MG63 (cell line): ENCODE measurements at regions not wholly inside any gene's neighbourhood (a gene's known extent, or its start where the extent isn't known, plus 50 kb on each side); places are given as distances from the start of the nearest gene placed in this dataset.

Experiments used
- DNase-seq: peaks from one replicate; pipeline ENCODE4 v3.0.0-alpha.2; 2020
- H3K27me3 ChIP-seq: fragments of 250-450 bp; sonication (Bioruptor Pico); 2 replicates; pipeline ENCODE4 v1.5.1; 2020; ENCODE audit warnings: mild to moderate bottlenecking, moderate library complexity
- H3K36me3 ChIP-seq: fragments of 250-450 bp; sonication (Bioruptor Pico); 2 replicates; pipeline ENCODE4 v1.5.1; 2020; ENCODE audit warnings: mild to moderate bottlenecking, moderate library complexity
- H3K4me3 ChIP-seq: fragments of 250-450 bp; sonication (Bioruptor Pico); 2 replicates; pipeline ENCODE4 v1.5.1; 2020; ENCODE audit warnings: mild to moderate bottlenecking, moderate library complexity
- H3K9me3 ChIP-seq: fragments of 250-450 bp; sonication (Bioruptor Pico); 2 replicates; pipeline ENCODE4 v1.5.1; 2020; ENCODE audit warnings: mild to moderate bottlenecking, moderate library complexity

DNA sequence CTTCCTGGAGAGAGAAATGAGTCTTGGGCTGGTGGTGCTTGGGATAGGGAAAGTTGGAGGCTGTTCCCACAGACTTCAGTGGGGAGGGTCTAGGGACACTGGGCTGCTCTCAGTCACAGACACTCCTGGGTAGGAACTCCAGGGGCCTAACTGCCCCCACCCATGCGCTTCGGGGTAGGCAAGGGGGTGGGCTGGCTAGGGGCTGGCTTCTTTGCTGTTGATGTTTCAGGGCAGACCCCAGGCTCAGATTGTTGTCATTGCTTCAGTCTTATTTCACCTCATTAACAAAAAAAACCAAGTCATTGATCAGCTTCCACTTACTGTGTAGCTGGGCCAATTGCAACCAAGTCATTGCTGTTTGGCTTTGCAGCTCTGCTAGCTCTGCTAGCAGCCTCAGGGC lies 160.1 kb upstream of the CSF3R start:
- H3K9me3 ChIP-seq = no peaks in the 10 kb centered on the region
- H3K27me3 ChIP-seq = peaks cover 2% of the 10 kb centered on the region; the same call in 1 of the 2 replicates
- H3K4me3 ChIP-seq = no peak overlapping the region
- H3K36me3 ChIP-seq = no peaks in the 10 kb centered on the region
- no peak for DNase-seq

DNA sequence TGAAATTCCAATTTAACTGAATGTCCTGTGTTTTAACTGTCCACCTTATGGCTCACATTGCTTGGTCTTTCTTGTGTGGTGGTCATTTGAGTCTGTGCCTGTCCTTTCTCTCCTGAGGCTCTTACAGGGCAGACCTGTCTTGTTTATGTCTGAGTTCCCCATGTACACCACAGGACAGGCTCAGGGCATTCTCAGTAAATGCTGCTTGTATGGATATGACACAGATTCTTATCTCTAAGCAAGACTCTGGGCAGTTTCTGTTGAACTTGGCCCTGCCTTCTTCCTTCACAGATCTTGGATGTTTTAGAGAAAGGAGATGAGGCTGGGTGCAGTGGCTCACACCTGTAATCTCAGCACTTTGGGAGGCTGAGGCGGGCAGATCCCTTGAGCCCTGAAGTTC lies 159.1 kb upstream of the CSF3R start:
- Histone ChIP-seq H3K27me3 (peaks cover 2% of the 10 kb centered on the region; the same call in 1 of the 2 replicates), H3K36me3 (no peaks in the 10 kb centered on the region), H3K9me3 (no peaks in the 10 kb centered on the region), H3K4me3 (no peak overlapping the region)
- DNase-seq = no peak

DNA sequence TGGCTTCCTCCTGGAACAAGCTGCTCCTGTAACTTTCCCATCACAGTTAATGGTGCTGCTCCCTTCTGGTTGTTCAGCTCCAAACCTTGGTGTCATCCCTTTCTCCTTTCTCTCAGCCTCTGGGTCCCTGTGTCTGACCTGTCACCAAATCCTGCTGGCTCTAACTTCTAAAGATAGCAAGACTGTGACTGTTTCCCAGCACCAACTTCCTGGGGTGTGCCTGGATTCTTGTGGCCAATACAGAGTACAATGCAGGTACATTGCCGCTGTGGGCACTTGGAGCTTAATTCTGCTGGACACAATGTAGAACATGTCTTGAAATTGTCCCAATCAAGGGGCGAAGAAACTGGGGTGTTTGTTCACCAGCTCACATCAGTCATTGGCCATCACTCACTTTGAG lies 156.7 kb upstream of the CSF3R start:
- H3K4me3 ChIP-seq = no peak overlapping the region
- no peaks in the 10 kb centered on the region for H3K9me3 ChIP-seq
- no peak for DNase-seq
- H3K27me3 ChIP-seq = no peaks in the 10 kb centered on the region
- no peaks in the 10 kb centered on the region for H3K36me3 ChIP-seq

DNA sequence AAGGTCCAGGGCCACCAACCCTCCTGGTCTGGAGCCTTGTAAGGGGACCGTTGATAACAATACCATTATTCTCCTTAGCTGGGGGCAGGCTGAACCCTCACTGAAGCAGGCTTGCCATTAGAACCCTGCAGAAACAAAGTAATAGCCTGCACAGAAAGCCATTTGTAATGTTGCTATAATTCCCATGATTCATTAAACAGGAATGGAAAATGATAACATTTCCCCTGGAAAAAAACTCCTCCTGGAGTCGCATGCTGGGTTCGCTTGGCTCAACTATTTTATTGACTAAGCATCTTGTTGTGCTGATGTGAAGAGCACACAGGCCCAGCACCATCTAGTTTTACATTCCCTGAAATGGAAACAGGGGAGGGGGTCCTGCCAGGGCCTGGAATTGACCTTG lies 155.6 kb upstream of the CSF3R start:
- Histone ChIP-seq H3K4me3 (no peak overlapping the region), H3K36me3 (no peaks in the 10 kb centered on the region), H3K9me3 (no peaks in the 10 kb centered on the region), H3K27me3 (no peaks in the 10 kb centered on the region)
- DNase-seq = no peak

DNA sequence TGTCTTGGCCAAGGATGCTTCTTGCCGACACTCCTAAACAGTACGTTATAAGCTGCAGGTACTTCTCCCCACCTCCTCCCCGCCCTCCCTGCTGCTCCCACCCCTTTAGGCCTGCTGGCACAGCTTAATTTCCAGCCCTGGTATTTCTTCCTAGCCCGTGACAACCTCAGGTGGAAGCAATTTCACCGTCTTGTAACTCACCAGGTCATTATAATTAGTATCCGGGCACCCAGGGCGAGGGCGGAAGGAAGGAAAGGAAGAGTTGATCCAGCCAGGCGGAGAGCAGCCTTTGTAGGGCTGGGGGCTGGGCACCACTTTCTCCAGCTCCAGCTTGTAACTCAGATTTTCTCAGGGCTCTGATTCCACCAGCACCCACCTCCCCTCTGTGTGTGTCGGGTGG lies 153.5 kb upstream of the CSF3R start:
- Histone ChIP-seq H3K27me3 (no peaks in the 10 kb centered on the region; the same call in 1 of the 2 replicates), H3K4me3 (no peak overlapping the region), H3K9me3 (no peaks in the 10 kb centered on the region), H3K36me3 (no peaks in the 10 kb centered on the region)
- DNase-seq = no peak

DNA sequence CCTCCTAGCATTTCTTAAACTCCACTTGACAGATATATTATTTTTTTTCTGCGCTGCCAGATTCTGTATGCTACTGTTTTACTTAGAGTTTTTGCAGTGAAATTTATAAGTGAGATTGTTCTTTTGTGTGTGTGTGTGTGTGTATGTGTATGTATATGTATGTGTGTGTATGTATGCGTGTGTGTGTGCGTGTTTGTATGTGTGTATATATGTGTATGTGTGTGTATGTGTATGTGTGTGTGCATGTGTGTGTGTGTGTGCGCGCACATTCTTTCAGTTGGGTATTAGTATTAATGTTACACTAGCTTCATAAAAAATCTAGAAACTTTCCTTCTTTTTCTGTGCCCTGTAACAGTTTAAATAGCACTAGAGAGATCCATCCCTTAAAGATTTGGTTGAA lies 152.6 kb upstream of the CSF3R start:
- Histone ChIP-seq H3K9me3 (no peaks in the 10 kb centered on the region), H3K36me3 (no peaks in the 10 kb centered on the region), H3K27me3 (no peaks in the 10 kb centered on the region; the same call in 1 of the 2 replicates), H3K4me3 (no peak overlapping the region)
- DNase-seq = no peak

DNA sequence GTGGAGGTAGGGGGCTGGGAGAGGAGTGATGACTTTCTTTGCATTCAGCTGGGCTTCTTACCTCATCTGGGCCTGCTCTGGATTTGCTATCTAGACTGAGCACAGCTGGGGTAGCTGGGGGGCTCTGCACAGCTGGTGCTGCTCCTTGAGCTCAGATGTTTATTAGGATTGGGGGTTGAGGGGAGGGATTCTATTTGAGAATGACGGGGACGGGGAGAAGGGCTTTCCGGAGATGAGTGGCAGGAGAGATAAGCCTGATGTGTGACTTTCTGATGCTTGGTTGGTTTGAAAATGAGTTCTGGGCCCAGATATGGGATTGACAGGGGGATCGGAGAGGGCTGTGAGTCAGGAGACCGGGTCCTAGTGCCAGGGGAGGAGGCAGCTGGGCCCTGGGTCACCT lies 146.1 kb upstream of the CSF3R start:
- H3K9me3 ChIP-seq = no peaks in the 10 kb centered on the region
- DNase-seq = no peak
- no peaks in the 10 kb centered on the region for H3K36me3 ChIP-seq
- no peak overlapping the region for H3K4me3 ChIP-seq
- no peaks in the 10 kb centered on the region; the same call in 1 of the 2 replicates for H3K27me3 ChIP-seq

DNA sequence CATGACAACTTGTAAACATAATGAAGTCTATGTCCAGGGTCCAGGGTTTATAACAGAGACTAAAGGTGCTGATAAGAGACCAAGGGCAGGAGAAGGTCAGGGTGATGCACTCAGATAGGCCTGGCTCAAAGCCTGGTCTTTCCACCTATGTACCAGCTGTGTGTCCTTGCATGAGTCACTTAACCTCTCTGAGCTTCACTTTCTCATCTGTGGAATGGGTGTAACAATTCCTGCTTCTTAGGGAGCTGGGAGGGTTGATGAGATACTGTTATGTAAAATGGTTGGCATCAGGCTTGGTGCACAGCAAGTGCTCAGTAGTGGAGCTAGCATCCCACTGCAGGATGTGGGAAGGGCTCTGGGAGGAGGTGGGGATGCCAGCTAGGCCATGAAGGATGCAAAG lies 143.7 kb upstream of the CSF3R start:
- no peak for DNase-seq
- no peaks in the 10 kb centered on the region for H3K9me3 ChIP-seq
- no peak overlapping the region for H3K4me3 ChIP-seq
- no peaks in the 10 kb centered on the region for H3K36me3 ChIP-seq
- H3K27me3 ChIP-seq = no peaks in the 10 kb centered on the region

DNA sequence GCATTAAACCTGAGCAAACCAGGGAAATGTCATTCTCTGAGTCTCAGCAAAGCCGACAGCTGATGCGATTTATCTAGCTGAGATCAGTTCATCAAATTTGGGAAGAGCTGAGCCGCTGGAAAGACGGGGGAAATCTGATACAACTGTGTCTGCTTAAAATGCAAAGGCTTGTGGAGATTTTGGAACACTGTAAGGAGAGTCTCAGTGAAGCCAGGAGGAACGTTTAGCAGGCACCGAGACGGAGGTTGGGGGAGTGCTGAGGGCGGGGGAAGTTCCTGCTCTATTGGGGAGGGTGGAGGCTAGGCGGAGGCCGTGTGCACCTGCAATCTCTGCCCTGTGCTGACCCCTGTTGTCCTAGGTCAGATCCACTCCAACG lies 143.2 kb upstream of the CSF3R start:
- no peaks in the 10 kb centered on the region for H3K27me3 ChIP-seq
- no peaks in the 10 kb centered on the region for H3K36me3 ChIP-seq
- H3K4me3 ChIP-seq = no peak overlapping the region
- no peak for DNase-seq
- no peaks in the 10 kb centered on the region for H3K9me3 ChIP-seq

DNA sequence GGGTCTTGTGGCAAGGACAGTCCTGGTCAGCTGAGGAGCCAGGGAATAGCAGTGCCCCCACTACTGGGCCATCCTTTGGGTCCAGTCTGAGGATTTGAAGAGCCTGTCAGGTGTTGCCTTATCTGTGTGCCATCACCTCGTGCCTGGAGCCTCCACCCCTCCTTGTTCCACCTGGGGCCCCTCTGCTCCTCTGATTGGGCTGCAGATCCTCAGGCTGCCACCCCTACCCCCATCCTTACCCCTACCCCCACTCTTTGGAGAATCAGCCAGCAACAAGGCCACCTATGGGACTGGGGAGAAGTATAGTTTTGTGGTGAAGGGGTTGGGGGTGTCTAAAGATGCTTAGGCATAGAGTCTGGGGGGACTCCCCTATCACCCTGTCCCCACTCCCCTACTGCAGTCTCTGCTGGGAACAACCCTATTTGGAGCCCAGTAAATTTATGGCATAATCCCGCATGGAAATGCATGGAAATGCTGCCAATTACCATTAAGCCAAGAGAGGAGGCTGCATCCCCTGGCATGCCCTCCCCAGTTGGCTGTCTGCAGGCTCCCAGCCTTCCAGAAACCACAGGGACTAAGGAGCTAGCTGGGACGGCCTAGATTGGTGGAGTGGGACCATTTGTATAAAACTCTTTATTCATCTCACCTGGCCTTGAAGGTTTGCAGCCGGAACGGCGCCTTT lies 142.7 kb upstream of the CSF3R start:
- Histone ChIP-seq H3K4me3 (no peak overlapping the region), H3K9me3 (no peaks in the 10 kb centered on the region), H3K27me3 (no peaks in the 10 kb centered on the region), H3K36me3 (no peaks in the 10 kb centered on the region)
- DNase-seq = no peak

DNA sequence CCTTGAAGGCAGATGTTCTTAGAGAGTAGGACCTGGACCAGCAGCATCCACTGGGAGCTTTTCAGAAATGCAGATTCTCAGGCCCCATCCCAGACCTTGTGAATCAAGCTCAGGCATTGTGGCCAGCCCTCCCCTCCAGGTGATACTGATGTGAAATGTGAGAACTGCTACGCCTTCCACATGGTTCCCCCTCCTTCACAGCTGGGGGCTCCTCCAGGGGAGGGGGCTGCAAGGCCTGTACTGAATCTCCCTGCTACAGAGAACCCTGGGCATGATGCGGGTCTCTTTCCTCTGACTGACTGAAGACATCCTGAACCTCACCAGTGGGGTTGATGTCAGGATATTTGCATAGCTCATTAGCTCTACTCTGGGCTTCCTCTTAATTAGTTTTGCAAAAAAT lies 141.8 kb upstream of the CSF3R start:
- Histone ChIP-seq H3K9me3 (no peaks in the 10 kb centered on the region), H3K27me3 (no peaks in the 10 kb centered on the region)
- no peak for DNase-seq

DNA sequence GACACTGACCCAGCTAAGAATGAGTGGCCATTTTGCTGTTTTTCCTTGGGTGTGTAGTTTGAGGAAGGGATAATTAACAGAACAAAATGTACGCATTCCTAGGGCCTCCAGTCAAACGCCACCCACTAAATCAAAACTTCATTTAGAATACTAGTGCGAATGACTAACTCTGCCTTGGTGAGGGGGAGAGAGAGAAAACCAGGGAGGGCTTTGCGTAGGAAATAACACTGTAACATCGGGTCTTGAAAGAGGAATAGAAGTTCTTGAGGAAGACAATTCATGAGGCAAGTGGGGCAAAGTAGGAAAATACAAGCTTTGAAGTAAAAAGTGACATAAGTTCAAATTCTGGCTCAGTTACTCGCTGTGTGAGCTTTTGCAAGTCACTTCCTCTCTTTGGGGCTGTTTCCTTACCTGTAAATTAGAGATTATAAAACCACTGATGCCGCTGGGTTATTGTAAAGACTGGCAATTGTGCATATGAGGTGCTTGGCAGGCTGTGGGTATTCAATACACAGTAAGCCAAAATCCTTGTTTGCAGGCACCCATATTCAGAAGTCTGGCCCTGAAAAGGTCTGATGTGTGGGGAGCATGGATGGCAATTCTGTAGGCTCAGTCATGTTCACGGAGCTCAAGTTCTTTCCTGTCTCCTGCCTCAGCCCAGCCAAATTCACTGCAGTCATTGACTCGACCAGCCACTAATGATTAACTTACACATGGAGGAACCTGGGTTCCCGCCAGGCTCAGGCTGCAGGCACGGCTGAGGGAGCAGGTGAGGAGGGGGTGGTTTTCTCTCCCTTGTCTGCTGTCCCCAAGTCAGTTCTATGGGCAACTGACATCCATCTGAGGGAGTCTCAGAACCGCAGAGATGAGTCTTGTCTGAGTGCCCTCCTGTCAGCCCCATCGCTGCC lies 140.3 kb upstream of the CSF3R start:
- no peak for DNase-seq
- Histone ChIP-seq H3K9me3 (no peaks in the 10 kb centered on the region), H3K27me3 (no peaks in the 10 kb centered on the region), H3K4me3 (no peak overlapping the region), H3K36me3 (no peaks in the 10 kb centered on the region)

More for the DNA sequence above, 141.8 kb upstream of the CSF3R start:
- H3K4me3 ChIP-seq = no peak overlapping the region
- no peaks in the 10 kb centered on the region for H3K36me3 ChIP-seq

DNA sequence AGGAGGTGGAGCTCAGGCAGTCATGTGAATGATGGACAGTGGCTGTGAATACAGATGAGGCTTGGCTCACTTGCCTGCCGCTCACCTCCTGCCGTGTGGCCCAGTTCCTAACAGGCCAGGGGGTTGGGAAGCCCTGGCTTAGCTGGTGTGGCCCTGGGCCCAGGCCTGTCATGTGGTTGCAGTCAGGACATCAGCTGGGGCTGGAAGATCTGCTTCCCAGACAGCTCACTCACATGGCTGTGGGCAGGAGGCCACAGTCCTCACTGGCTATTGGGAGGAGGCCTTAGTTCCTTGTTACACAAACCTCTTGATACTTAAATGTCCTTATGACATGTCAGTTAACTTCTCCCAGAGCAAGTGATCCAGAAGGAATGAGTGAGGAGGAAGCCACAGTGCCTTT lies 138.8 kb upstream of the CSF3R start:
- Histone ChIP-seq H3K4me3 (no peak overlapping the region), H3K27me3 (no peaks in the 10 kb centered on the region), H3K36me3 (no peaks in the 10 kb centered on the region), H3K9me3 (no peaks in the 10 kb centered on the region)
- no peak for DNase-seq

DNA sequence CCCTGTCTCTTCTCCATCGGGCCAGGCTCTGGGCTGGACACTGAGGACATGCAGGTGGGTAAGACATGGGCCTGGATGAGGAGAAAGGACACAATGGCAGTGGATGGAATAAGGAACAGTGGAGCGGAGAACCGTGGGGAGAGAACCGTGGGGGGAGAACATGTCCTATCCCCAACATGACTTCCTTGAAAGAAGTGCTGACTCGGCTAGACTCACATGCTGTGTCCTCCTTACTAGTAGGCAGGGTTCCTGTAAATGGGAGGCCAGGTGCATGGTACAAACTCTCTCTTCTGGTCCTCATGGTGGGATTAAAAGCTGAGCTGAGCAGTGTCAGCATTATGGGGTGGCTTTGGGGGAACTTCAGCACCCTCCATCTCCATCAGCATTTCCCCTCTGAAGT lies 137.4 kb upstream of the CSF3R start:
- no peaks in the 10 kb centered on the region for H3K36me3 ChIP-seq
- no peaks in the 10 kb centered on the region for H3K27me3 ChIP-seq
- H3K4me3 ChIP-seq = no peak overlapping the region
- no peaks in the 10 kb centered on the region for H3K9me3 ChIP-seq
- no peak for DNase-seq

DNA sequence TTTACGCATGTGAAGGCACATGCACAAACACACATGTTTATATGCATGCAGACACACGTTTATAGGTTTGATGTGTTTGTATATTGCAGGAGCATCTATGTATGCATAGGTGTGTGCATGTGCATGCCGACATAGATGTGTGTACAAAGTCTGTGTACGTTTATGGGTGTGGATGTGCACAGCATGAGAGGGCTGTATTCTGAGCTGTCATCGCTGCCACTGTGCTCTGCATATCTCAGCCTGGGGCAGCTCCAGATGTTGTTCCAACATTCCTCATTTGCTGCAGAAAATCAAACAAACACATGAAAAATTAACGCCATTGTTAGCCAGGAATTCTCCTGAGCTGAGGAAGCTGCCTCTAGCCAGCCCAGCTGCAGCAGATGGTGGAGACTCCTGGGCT lies 132.3 kb upstream of the CSF3R start:
- Histone ChIP-seq H3K27me3 (no peaks in the 10 kb centered on the region), H3K4me3 (no peak overlapping the region), H3K36me3 (no peaks in the 10 kb centered on the region), H3K9me3 (no peaks in the 10 kb centered on the region)
- no peak for DNase-seq

DNA sequence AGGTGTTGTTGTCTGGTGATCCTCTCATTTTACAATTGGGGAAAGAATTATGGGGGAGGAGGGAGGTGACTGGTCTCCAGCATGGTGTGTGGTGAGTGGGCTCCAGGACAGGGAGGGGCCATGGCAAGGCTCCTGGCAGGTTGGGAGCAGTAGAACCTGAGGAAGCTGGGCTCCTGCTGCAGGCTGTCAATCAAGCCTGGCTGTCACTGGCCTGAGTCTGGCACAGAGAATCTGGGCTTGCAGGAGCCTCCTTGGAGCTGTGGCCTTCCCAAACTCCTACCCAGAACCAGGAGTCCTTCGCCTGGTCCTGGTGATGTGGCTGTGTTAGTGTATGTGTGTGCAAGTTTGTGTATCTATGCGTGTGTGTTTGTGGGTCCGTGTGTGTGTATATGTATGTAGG lies 131.9 kb upstream of the CSF3R start:
- no peaks in the 10 kb centered on the region for H3K9me3 ChIP-seq
- no peak for DNase-seq
- H3K36me3 ChIP-seq = no peaks in the 10 kb centered on the region
- peaks cover 2% of the 10 kb centered on the region for H3K27me3 ChIP-seq
- H3K4me3 ChIP-seq = no peak overlapping the region

DNA sequence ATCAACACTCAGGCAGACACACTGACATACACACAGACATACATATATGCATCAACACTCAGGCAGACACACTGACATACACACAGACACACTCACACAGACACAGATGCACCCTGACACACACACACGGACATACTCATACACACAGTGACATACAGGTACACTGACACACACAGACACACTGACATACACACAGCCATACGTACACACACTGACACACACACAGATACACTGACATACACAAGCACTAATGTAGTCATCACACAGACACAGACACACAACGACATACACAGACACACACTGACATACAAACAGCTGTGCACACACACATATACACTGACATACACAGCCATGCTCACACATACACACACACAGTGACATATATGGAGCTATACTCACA lies 131.0 kb upstream of the CSF3R start:
- no peak overlapping the region for H3K4me3 ChIP-seq
- H3K27me3 ChIP-seq = peaks cover 4% of the 10 kb centered on the region
- no peak for DNase-seq
- H3K9me3 ChIP-seq = no peaks in the 10 kb centered on the region
- H3K36me3 ChIP-seq = no peaks in the 10 kb centered on the region

DNA sequence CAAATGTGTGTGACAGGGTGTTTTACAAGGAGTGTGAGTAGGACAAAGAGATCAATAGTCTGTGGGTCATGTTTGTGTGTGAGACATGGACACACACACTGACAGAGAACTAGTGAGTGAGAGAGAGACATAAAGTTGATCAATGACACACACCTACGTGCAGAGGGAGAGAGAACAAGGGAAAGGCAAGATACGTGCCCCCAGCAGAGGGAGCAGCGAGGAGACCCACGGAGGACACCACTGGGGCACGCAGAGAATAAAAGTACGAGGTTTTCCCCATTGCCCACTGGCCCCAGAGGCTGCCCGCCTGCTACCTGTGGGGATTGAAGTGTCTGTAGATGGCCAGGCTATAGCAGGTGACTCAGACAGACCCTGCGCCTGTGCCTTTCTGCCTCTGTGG lies 130.2 kb upstream of the CSF3R start:
- no peaks in the 10 kb centered on the region for H3K36me3 ChIP-seq
- H3K4me3 ChIP-seq = no peak overlapping the region
- no peak for DNase-seq
- no peaks in the 10 kb centered on the region for H3K9me3 ChIP-seq
- H3K27me3 ChIP-seq = peaks cover 4% of the 10 kb centered on the region
